Activated CD8-positive, alpha-beta memory T cell treated with anti-CD3 and anti-CD28 coated beads for 1 hour (primary cell): ENCODE measurements at regions not wholly inside any gene's neighbourhood (a gene's known extent, or its start where the extent isn't known, plus 50 kb on each side); places are given as distances from the start of the nearest gene placed in this dataset.
"Not testable (repeated sequence)": the region's sequence is repeated elsewhere in the genome, so short reads cannot be mapped to it uniquely, and the experiment has no call there.

ENCODE experiments used
- DNase-seq, 2 donors: peaks; one replicate each; pipeline ENCODE4 v3.0.0-alpha.2; 2020; ENCODE audit warnings: low read depth in 1 of 2; ENCODE audit errors: extremely low read depth in 1 of 2

GRCh38 chr15:20473465-20473864, 68.1 kb downstream of the GOLGA6L6 start:
- not testable (repeated sequence) for DNase-seq

- DNase-seq: not testable (repeated sequence)
Observed at GRCh38 chr15:20472983-20473382, 68.6 kb downstream of the GOLGA6L6 start.

- DNase-seq: not testable (repeated sequence)
Observed at GRCh38 chr15:20470810-20471209, 70.8 kb downstream of the GOLGA6L6 start.

- DNase-seq: not testable (repeated sequence)
Observed at GRCh38 chr15:20441138-20441537, 100.5 kb downstream of the GOLGA6L6 start.

- DNase-seq: not testable (repeated sequence)
Observed at GRCh38 chr15:20440390-20440789, 101.2 kb downstream of the GOLGA6L6 start.

- DNase-seq: not testable (repeated sequence)
Observed at GRCh38 chr15:20439111-20439510, 102.5 kb downstream of the GOLGA6L6 start.

- DNase-seq: not testable (repeated sequence)
Observed at GRCh38 chr15:20438255-20438654, 103.3 kb downstream of the GOLGA6L6 start.

GRCh38 chr15:20433468-20433867, 108.1 kb downstream of the GOLGA6L6 start:
- not testable (repeated sequence) for DNase-seq

GRCh38 chr15:20430495-20430894, 111.1 kb downstream of the GOLGA6L6 start:
- not testable (repeated sequence) for DNase-seq

GRCh38 chr15:20420710-20421109, 120.9 kb downstream of the GOLGA6L6 start:
- not testable (repeated sequence) for DNase-seq

- DNase-seq: not testable (repeated sequence)
Observed at GRCh38 chr15:20416618-20417017, 125.0 kb downstream of the GOLGA6L6 start.

GRCh38 chr15:20409667-20410198, 131.9 kb downstream of the GOLGA6L6 start:
- not testable (repeated sequence) for DNase-seq

- no peak for DNase-seq
Observed at GRCh38 chr15:20409247-20409646, 132.4 kb downstream of the GOLGA6L6 start.

GRCh38 chr15:20407553-20407952, 134.0 kb downstream of the GOLGA6L6 start:
- DNase-seq: no peak

GRCh38 chr15:20404571-20404970, 137.0 kb downstream of the GOLGA6L6 start:
- not testable (repeated sequence) for DNase-seq

GRCh38 chr15:20402586-20402985, 139.0 kb downstream of the GOLGA6L6 start:
- DNase-seq: not testable (repeated sequence)

GRCh38 chr15:20401058-20401457, 140.5 kb downstream of the GOLGA6L6 start:
- not testable (repeated sequence) for DNase-seq

GRCh38 chr15:20398680-20399079, 142.9 kb downstream of the GOLGA6L6 start:
- not testable (repeated sequence) for DNase-seq

GRCh38 chr15:20388161-20388560, 153.4 kb downstream of the GOLGA6L6 start:
- DNase-seq: not testable (repeated sequence)

- no peak for DNase-seq
Observed at GRCh38 chr15:20386198-20386597, 155.4 kb downstream of the GOLGA6L6 start.

- not testable (repeated sequence) for DNase-seq
Observed at GRCh38 chr15:20380199-20380598, 161.4 kb downstream of the GOLGA6L6 start.

GRCh38 chr15:20376872-20377271, 164.7 kb downstream of the GOLGA6L6 start:
- DNase-seq: no peak

GRCh38 chr15:20372416-20372815, 169.2 kb downstream of the GOLGA6L6 start:
- not testable (repeated sequence) for DNase-seq
